Keratinocyte (primary cell): ENCODE measurements at regions not wholly inside any gene's neighbourhood (a gene's known extent, or its start where the extent isn't known, plus 50 kb on each side); places are given as distances from the start of the nearest gene placed in this dataset.

Experiments used
- EZH2 ChIP-seq: IDR thresholded peaks from one replicate; pipeline ENCODE4 v1.6.1; 2012; ENCODE audit warnings: inconsistent platforms, mild to moderate bottlenecking, low read length, moderate library complexity
- TF ChIP-seq, protein P1 (sequence below), 3 experiments: IDR thresholded peaks in 1 of 3; conservative IDR thresholded peaks in 1 of 3; optimal IDR thresholded peaks in 1 of 3; 2 replicates in 2 of 3; 3 replicates in 1 of 3; pipeline versions ENCODE3 to v1.5.1; 2011; ENCODE audit warnings: low read length in 3 of 3, mild to moderate bottlenecking in 3 of 3, moderate library complexity in 2 of 3, control low read depth in 1 of 3, inconsistent platforms in 1 of 3; ENCODE audit not compliant: insufficient read depth in 2 of 3; ENCODE audit errors: extremely low read depth in 1 of 3

DNA sequence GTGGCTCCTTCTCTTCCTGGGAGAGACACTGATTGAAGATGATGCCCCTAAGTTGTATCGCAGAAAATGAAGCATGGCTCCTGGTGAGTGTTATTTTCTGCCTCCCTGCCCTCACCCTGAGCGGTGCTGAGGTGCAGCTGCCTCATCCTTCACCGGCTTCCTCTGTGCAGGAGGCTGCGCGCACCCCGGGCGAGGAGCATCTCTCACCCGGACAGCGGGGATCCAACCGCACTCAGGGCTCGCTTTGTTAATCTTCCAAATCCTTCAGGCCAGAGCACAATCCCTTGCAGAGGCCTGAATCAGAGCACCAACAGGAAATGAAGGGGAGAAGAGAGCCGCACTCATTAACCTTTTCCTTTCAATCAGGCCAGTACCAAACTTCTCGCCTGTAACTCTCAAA, 910.3 kb downstream of the CCSER2 start:
- TF ChIP-seq, protein P1, sequence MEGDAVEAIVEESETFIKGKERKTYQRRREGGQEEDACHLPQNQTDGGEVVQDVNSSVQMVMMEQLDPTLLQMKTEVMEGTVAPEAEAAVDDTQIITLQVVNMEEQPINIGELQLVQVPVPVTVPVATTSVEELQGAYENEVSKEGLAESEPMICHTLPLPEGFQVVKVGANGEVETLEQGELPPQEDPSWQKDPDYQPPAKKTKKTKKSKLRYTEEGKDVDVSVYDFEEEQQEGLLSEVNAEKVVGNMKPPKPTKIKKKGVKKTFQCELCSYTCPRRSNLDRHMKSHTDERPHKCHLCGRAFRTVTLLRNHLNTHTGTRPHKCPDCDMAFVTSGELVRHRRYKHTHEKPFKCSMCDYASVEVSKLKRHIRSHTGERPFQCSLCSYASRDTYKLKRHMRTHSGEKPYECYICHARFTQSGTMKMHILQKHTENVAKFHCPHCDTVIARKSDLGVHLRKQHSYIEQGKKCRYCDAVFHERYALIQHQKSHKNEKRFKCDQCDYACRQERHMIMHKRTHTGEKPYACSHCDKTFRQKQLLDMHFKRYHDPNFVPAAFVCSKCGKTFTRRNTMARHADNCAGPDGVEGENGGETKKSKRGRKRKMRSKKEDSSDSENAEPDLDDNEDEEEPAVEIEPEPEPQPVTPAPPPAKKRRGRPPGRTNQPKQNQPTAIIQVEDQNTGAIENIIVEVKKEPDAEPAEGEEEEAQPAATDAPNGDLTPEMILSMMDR (optimal IDR thresholded peaks at IDR 0.05 in 1 of 3, IDR thresholded peaks at IDR 0.05 in 1 of 3, conservative IDR thresholded peaks at IDR 0.05 in 1 of 3; ENCODE audit: extremely low read depth in 1 of 3, insufficient read depth in 2 of 3, low read length in 3 of 3), result no peak
- no peak for TF ChIP-seq EZH2
